ENCODE measurements at regions not wholly inside any gene's neighbourhood (a gene's known extent, or its start where the extent isn't known, plus 50 kb on each side); places are given as distances from the start of the nearest gene placed in this dataset.
"Not testable (repeated sequence)": the region's sequence is repeated elsewhere in the genome, so short reads cannot be mapped to it uniquely, and the experiment has no call there.

- not testable (repeated sequence) for DNase-seq
Measured at GRCh38 chr1:9469882-9470281, 69.4 kb upstream of the SLC25A33 start.

- DNase-seq: no peak
Measured at GRCh38 chr1:9471679-9472078, 67.6 kb upstream of the SLC25A33 start.

GRCh38 chr1:9472386-9473031, 66.8 kb upstream of the SLC25A33 start:
- DNase-seq: no peak

GRCh38 chr1:9473032-9473807, 66.0 kb upstream of the SLC25A33 start:
- DNase-seq: no peak

- no peak for DNase-seq
Measured at GRCh38 chr1:9475061-9475627, 64.1 kb upstream of the SLC25A33 start.

- no peak for DNase-seq
Measured at GRCh38 chr1:9476790-9477463, 62.3 kb upstream of the SLC25A33 start.

GRCh38 chr1:9477535-9477934, 61.7 kb upstream of the SLC25A33 start:
- DNase-seq: no peak

- DNase-seq: no peak
Measured at GRCh38 chr1:9478021-9478420, 61.2 kb upstream of the SLC25A33 start.

GRCh38 chr1:9481048-9481447, 58.2 kb upstream of the SLC25A33 start:
- no peak for DNase-seq

GRCh38 chr1:9482403-9482802, 56.9 kb upstream of the SLC25A33 start:
- no peak for DNase-seq

- no peak for DNase-seq
Measured at GRCh38 chr1:9482816-9483572, 56.3 kb upstream of the SLC25A33 start.

GRCh38 chr1:9486466-9487140, 52.7 kb upstream of the SLC25A33 start:
- DNase-seq: no peak

Data from CD4-positive, alpha-beta T cell treated with Interleukin-17A for 1 hour (primary cell).